Middle frontal gyrus (tissue), 1 donor: ENCODE measurements at regions not wholly inside any gene's neighbourhood (a gene's known extent, or its start where the extent isn't known, plus 50 kb on each side); places are given as distances from the start of the nearest gene placed in this dataset.

Source experiments
- DNase-seq: peaks from one replicate; pipeline ENCODE4 v3.0.0-alpha.2; 2015; ENCODE audit warnings: low spot score; ENCODE audit errors: extremely low spot score

GRCh38 chr9:89791754-89792153, 186.9 kb downstream of the GADD45G start:
- no peak for DNase-seq

GRCh38 chr9:89792189-89793123, 187.6 kb downstream of the GADD45G start:
- DNase-seq = no peak

- DNase-seq = no peak
Measured at GRCh38 chr9:89793124-89793495, 188.3 kb downstream of the GADD45G start.

- DNase-seq = no peak
Measured at GRCh38 chr9:89793551-89793950, 188.7 kb downstream of the GADD45G start.

GRCh38 chr9:89794918-89795317, 190.1 kb downstream of the GADD45G start:
- no peak for DNase-seq

GRCh38 chr9:89795538-89796195, 190.9 kb downstream of the GADD45G start:
- DNase-seq = no peak

- no peak for DNase-seq
Measured at GRCh38 chr9:89796606-89797005, 191.8 kb downstream of the GADD45G start.

- no peak for DNase-seq
Measured at GRCh38 chr9:89797255-89797654, 192.4 kb downstream of the GADD45G start.

- DNase-seq = no peak
Measured at GRCh38 chr9:89797937-89798455, 193.2 kb downstream of the GADD45G start.

- DNase-seq = no peak
Measured at GRCh38 chr9:89798547-89799120, 193.8 kb downstream of the GADD45G start.

GRCh38 chr9:89799221-89799620, 194.4 kb downstream of the GADD45G start:
- no peak for DNase-seq

GRCh38 chr9:89799766-89800165, 195.0 kb downstream of the GADD45G start:
- DNase-seq = no peak

- no peak for DNase-seq
Measured at GRCh38 chr9:89801341-89801740, 196.5 kb downstream of the GADD45G start.

GRCh38 chr9:89801742-89802670, 197.2 kb downstream of the GADD45G start:
- no peak for DNase-seq

- peak; percentile 18 for DNase-seq
Measured at GRCh38 chr9:89802781-89803355, 198.1 kb downstream of the GADD45G start.

GRCh38 chr9:89803403-89803802, 198.6 kb downstream of the GADD45G start:
- DNase-seq = no peak

GRCh38 chr9:89804766-89805531, 200.1 kb downstream of the GADD45G start:
- DNase-seq = no peak

GRCh38 chr9:89805571-89806292, 200.9 kb downstream of the GADD45G start:
- DNase-seq = no peak
